MCF 10A (cell line): ENCODE measurements at regions not wholly inside any gene's neighbourhood (a gene's known extent, or its start where the extent isn't known, plus 50 kb on each side); places are given as distances from the start of the nearest gene placed in this dataset.
A peak's percentile ranks its signal among the peaks of the same experiment; 100 is the strongest.

ENCODE experiments used
- BruUV-seq: library from RNA; stranded (reverse); fragments of 400-500 nt; replicated peaks from 2 replicates; lab custom pipeline; 2021; lab: Mats Ljungman, UMichigan
- CTCF ChIA-PET: fragments of 300-600 bp; sonication (Branson Sonifier 250); formaldehyde crosslinking; extraction: SDS; loops from one replicate; lab custom pipeline; 2021; ENCODE audit warnings: antibody characterized with exemption, inconsistent platforms; lab: Yijun Ruan, JAX
- POLR2A ChIA-PET: fragments of 300-600, 350-650 bp; sonication (Branson Sonifier 250); formaldehyde crosslinking; extraction: SDS; loops from one replicate; lab custom pipeline; 2020; ENCODE audit warnings: antibody characterized with exemption, inconsistent platforms; lab: Yijun Ruan, JAX
- DNase-seq: peaks from one replicate; pipeline ENCODE4 v3.0.0-alpha.2; 2018; ENCODE audit not compliant: unreplicated experiment
- H3K27ac Mint-ChIP-seq: one replicate; pipeline ENCODE4 v1.8.0; 2022; ENCODE audit warnings: mild to moderate bottlenecking, low read depth, mixed read lengths; ENCODE audit not compliant: unreplicated experiment
- H3K27me3 Mint-ChIP-seq: one replicate; pipeline ENCODE4 v1.8.0; 2022; ENCODE audit warnings: mixed read lengths; ENCODE audit not compliant: insufficient read depth, unreplicated experiment
- H3K36me3 Mint-ChIP-seq: one replicate; pipeline ENCODE4 v1.8.0; 2022; ENCODE audit warnings: mild to moderate bottlenecking, moderate library complexity, mixed read lengths; ENCODE audit not compliant: insufficient read depth, unreplicated experiment
- H3K4me1 Mint-ChIP-seq: one replicate; pipeline ENCODE4 v1.8.0; 2022; ENCODE audit warnings: mixed read lengths; ENCODE audit not compliant: insufficient read depth, unreplicated experiment
- H3K4me3 Mint-ChIP-seq: one replicate; pipeline ENCODE4 v1.8.0; 2022; ENCODE audit warnings: mild to moderate bottlenecking, moderate library complexity, mixed read lengths; ENCODE audit not compliant: unreplicated experiment
- H3K9me3 Mint-ChIP-seq: one replicate; pipeline ENCODE4 v1.8.0; 2022; ENCODE audit warnings: mixed read lengths; ENCODE audit not compliant: unreplicated experiment
- intact Hi-C: fragments of 100-400 bp; cut with micrococcal nuclease; formaldehyde crosslinking; loops from 2 replicates; pipeline ENCODE4 v1.14.1; 2022
- TF ChIP-seq, protein P1 (sequence below): fragments of 200-600 bp; IDR thresholded peaks from one replicate; pipeline ENCODE4 v1.8.0; 2022; ENCODE audit warnings: antibody characterized with exemption, mild to moderate bottlenecking; ENCODE audit not compliant: unreplicated experiment

GRCh38 chr5:121373371-121373770, 478.3 kb upstream of the FTMT start:
- no peaks in the 10 kb centered on the region for H3K36me3 Mint-ChIP-seq
- H3K4me1 Mint-ChIP-seq: no peaks in the 10 kb centered on the region
- ChIA-PET POLR2A (no interaction called here), CTCF (no interaction called here)
- H3K27me3 Mint-ChIP-seq: no peaks in the 10 kb centered on the region
- H3K9me3 Mint-ChIP-seq: no peaks in the 10 kb centered on the region
- no peak overlapping the region for H3K27ac Mint-ChIP-seq
- BruUV-seq: no TSS peak
- DNase-seq: no peak
- intact Hi-C loops: no loop called here
- no peak overlapping the region for H3K4me3 Mint-ChIP-seq
- TF ChIP-seq, protein P1, sequence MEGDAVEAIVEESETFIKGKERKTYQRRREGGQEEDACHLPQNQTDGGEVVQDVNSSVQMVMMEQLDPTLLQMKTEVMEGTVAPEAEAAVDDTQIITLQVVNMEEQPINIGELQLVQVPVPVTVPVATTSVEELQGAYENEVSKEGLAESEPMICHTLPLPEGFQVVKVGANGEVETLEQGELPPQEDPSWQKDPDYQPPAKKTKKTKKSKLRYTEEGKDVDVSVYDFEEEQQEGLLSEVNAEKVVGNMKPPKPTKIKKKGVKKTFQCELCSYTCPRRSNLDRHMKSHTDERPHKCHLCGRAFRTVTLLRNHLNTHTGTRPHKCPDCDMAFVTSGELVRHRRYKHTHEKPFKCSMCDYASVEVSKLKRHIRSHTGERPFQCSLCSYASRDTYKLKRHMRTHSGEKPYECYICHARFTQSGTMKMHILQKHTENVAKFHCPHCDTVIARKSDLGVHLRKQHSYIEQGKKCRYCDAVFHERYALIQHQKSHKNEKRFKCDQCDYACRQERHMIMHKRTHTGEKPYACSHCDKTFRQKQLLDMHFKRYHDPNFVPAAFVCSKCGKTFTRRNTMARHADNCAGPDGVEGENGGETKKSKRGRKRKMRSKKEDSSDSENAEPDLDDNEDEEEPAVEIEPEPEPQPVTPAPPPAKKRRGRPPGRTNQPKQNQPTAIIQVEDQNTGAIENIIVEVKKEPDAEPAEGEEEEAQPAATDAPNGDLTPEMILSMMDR: no peak

GRCh38 chr5:121377461-121377860, 474.2 kb upstream of the FTMT start:
- H3K27me3 Mint-ChIP-seq: no peaks in the 10 kb centered on the region
- no peak overlapping the region for H3K4me3 Mint-ChIP-seq
- POLR2A ChIA-PET: no interaction called here
- CTCF ChIA-PET: no interaction called here
- no peak for DNase-seq
- H3K36me3 Mint-ChIP-seq: no peaks in the 10 kb centered on the region
- H3K27ac Mint-ChIP-seq: no peak overlapping the region
- H3K9me3 Mint-ChIP-seq: no peaks in the 10 kb centered on the region
- H3K4me1 Mint-ChIP-seq: peaks cover 6% of the 10 kb centered on the region
- TF ChIP-seq, protein P1: no peak
- BruUV-seq: no TSS peak
- intact Hi-C loops: no loop called here

DNA sequence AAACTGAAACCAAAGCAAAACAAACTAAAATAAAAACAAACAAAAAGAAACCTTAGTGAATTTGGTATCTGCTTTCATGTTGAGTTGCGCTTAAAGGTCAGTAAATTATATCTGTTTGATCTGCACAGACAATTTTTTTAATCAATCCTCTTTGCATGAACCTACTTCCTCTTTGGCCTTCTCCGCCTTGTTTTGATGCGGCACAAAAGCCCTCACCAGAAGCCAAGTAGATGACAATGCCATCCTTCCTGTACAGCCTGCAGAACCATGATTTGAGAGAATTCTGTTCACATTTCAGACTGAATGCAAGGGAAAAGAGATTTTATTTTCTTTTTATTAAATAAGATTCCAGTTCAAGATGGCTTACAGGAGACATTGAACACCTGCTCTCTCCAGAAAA, 473.6 kb upstream of the FTMT start:
- BruUV-seq: no TSS peak
- no peak overlapping the region for H3K27ac Mint-ChIP-seq
- peaks cover 6% of the 10 kb centered on the region for H3K4me1 Mint-ChIP-seq
- H3K36me3 Mint-ChIP-seq: no peaks in the 10 kb centered on the region
- H3K27me3 Mint-ChIP-seq: no peaks in the 10 kb centered on the region
- DNase-seq: no peak
- no peaks in the 10 kb centered on the region for H3K9me3 Mint-ChIP-seq
- H3K4me3 Mint-ChIP-seq: no peak overlapping the region
- intact Hi-C loops: no loop called here
- TF ChIP-seq, protein P1: no peak
- ChIA-PET POLR2A (no interaction called here), CTCF (no interaction called here)

- Mint-ChIP-seq H3K4me1 (peaks cover 6% of the 10 kb centered on the region), H3K36me3 (no peaks in the 10 kb centered on the region), H3K9me3 (no peaks in the 10 kb centered on the region), H3K27me3 (no peaks in the 10 kb centered on the region), H3K4me3 (no peak overlapping the region), H3K27ac (no peak overlapping the region)
- BruUV-seq: no TSS peak
- intact Hi-C loops: no loop called here
- no peak for DNase-seq
- ChIA-PET POLR2A (no interaction called here), CTCF (interaction anchor here (0.6 to 1.2 kb wide), 3 partner anchors 16 to 279 kb away, joined by 3 to 6 read pairs (median 3); no protein-coding TSS in a partner anchor)
- TF ChIP-seq, protein P1: peak; percentile 10
Observed at GRCh38 chr5:121378559-121379359, 472.9 kb upstream of the FTMT start.
